ENCODE measurements at regions not wholly inside any gene's neighbourhood (a gene's known extent, or its start where the extent isn't known, plus 50 kb on each side); places are given as distances from the start of the nearest gene placed in this dataset.

GRCh38 chr18:54100920-54101470, 123.5 kb downstream of the MBD2 start:
- DNase-seq (ENCODE audit: low spot score), result no peak

- DNase-seq (ENCODE audit: low spot score), result no peak
Observed at GRCh38 chr18:54100466-54100865, 124.0 kb downstream of the MBD2 start.

GRCh38 chr18:54094474-54094873, 130.0 kb downstream of the MBD2 start:
- DNase-seq (ENCODE audit: low spot score), result no peak

- no peak for DNase-seq (ENCODE audit: low spot score)
Observed at GRCh38 chr18:54090856-54091255, 133.6 kb downstream of the MBD2 start.

- no peak for DNase-seq (ENCODE audit: low spot score)
Observed at GRCh38 chr18:54089749-54090459, 134.6 kb downstream of the MBD2 start.

- no peak for DNase-seq (ENCODE audit: low spot score)
Observed at GRCh38 chr18:54086863-54087262, 137.6 kb downstream of the MBD2 start.

GRCh38 chr18:54086046-54086802, 138.2 kb downstream of the MBD2 start:
- no peak for DNase-seq (ENCODE audit: low spot score)

- no peak for DNase-seq (ENCODE audit: low spot score)
Observed at GRCh38 chr18:54080858-54081257, 143.6 kb downstream of the MBD2 start.

- DNase-seq (ENCODE audit: low spot score), result no peak
Observed at GRCh38 chr18:54076166-54076565, 148.3 kb downstream of the MBD2 start.

- DNase-seq (ENCODE audit: low spot score), result no peak
Observed at GRCh38 chr18:54075689-54076088, 148.8 kb downstream of the MBD2 start.

GRCh38 chr18:54069729-54070128, 154.7 kb downstream of the MBD2 start:
- no peak for DNase-seq (ENCODE audit: low spot score)

- no peak for DNase-seq (ENCODE audit: low spot score)
Observed at GRCh38 chr18:54060343-54061005, 164.0 kb downstream of the MBD2 start.

- no peak for DNase-seq (ENCODE audit: low spot score)
Observed at GRCh38 chr18:54052732-54053429, 171.6 kb downstream of the MBD2 start.

- no peak for DNase-seq (ENCODE audit: low spot score)
Observed at GRCh38 chr18:54052259-54052658, 172.2 kb downstream of the MBD2 start.

- DNase-seq (ENCODE audit: low spot score), result no peak
Observed at GRCh38 chr18:54043484-54044251, 180.8 kb downstream of the MBD2 start.

GRCh38 chr18:54035927-54036326, 188.5 kb downstream of the MBD2 start:
- DNase-seq (ENCODE audit: low spot score), result no peak

- DNase-seq (ENCODE audit: low spot score), result no peak
Observed at GRCh38 chr18:54033052-54033451, 191.4 kb downstream of the MBD2 start.

GRCh38 chr18:54032412-54032811, 192.1 kb downstream of the MBD2 start:
- DNase-seq (ENCODE audit: low spot score), result no peak

GRCh38 chr18:54031243-54031642, 193.2 kb downstream of the MBD2 start:
- DNase-seq (ENCODE audit: low spot score), result no peak

- DNase-seq (ENCODE audit: low spot score), result no peak
Observed at GRCh38 chr18:54030434-54030833, 194.0 kb downstream of the MBD2 start.

- no peak for DNase-seq (ENCODE audit: low spot score)
Observed at GRCh38 chr18:54023471-54023870, 201.0 kb downstream of the MBD2 start.
